Effector memory CD4-positive, alpha-beta T cell (primary cell): ENCODE measurements at regions not wholly inside any gene's neighbourhood (a gene's known extent, or its start where the extent isn't known, plus 50 kb on each side); places are given as distances from the start of the nearest gene placed in this dataset.

ENCODE experiments used
- DNase-seq, 3 donors: peaks; one replicate each; pipeline ENCODE4 v3.0.0-alpha.2; 2020
- H3K27ac ChIP-seq: 2 replicates; pipeline ENCODE4 v1.7.0; 2013; ENCODE audit warnings: mild to moderate bottlenecking, low read length, moderate library complexity; ENCODE audit not compliant: insufficient read depth, poor library complexity, severe bottlenecking
- H3K27me3 ChIP-seq: replicated peaks from 2 replicates; pipeline ENCODE4 v1.7.0; 2013; ENCODE audit warnings: mild to moderate bottlenecking, low read length; ENCODE audit not compliant: insufficient read depth, control insufficient read depth, poor library complexity, severe bottlenecking
- H3K36me3 ChIP-seq: 2 replicates; pipeline ENCODE4 v1.7.0; 2013; ENCODE audit warnings: mild to moderate bottlenecking, low read length, moderate library complexity; ENCODE audit not compliant: control insufficient read depth, insufficient read depth
- H3K4me1 ChIP-seq: 2 replicates; pipeline ENCODE4 v1.7.0; 2013; ENCODE audit warnings: low read length, mild to moderate bottlenecking; ENCODE audit not compliant: control insufficient read depth, insufficient read depth, poor library complexity, severe bottlenecking
- H3K4me3 ChIP-seq: 2 replicates; pipeline ENCODE4 v1.7.0; 2013; ENCODE audit warnings: low read length, low read depth, mild to moderate bottlenecking; ENCODE audit not compliant: insufficient read depth, poor library complexity, severe bottlenecking
- H3K9me3 ChIP-seq: 2 replicates; pipeline ENCODE4 v1.7.0; 2013; ENCODE audit warnings: mild to moderate bottlenecking, low read length, moderate library complexity; ENCODE audit not compliant: control insufficient read depth

- Histone ChIP-seq H3K36me3 (no peaks in the 10 kb centered on the region), H3K9me3 (no peaks in the 10 kb centered on the region), H3K27me3 (no peaks in the 10 kb centered on the region), H3K4me3 (no peak overlapping the region), H3K27ac (no peak overlapping the region), H3K4me1 (no peaks in the 10 kb centered on the region)
- DNase-seq, result no peak
Measured at GRCh38 chr4:89538886-89539285, 231.3 kb upstream of the GPRIN3 start.

DNA sequence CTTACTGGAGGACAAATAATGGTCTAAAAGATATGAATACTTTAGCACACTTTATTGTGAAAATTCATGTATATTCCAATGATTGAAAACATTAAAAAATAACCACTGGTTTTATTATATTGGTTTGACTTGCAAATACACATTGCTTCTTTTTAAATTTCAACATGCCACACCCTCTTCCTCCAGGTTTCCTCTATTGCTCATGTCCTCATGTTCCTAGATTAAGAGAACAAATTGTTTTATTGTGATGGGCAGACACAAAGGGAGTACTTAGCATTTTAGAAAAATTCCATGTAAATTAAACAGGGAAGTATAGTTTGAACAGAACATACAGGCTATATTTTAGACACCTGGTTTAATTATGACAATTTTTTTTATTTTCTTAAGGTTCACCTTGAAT lies 230.6 kb upstream of the GPRIN3 start:
- H3K36me3 ChIP-seq, result no peaks in the 10 kb centered on the region
- no peak overlapping the region for H3K4me3 ChIP-seq
- H3K4me1 ChIP-seq, result no peaks in the 10 kb centered on the region
- no peak for DNase-seq
- no peaks in the 10 kb centered on the region for H3K27me3 ChIP-seq
- H3K9me3 ChIP-seq, result no peaks in the 10 kb centered on the region
- no peak overlapping the region for H3K27ac ChIP-seq

DNA sequence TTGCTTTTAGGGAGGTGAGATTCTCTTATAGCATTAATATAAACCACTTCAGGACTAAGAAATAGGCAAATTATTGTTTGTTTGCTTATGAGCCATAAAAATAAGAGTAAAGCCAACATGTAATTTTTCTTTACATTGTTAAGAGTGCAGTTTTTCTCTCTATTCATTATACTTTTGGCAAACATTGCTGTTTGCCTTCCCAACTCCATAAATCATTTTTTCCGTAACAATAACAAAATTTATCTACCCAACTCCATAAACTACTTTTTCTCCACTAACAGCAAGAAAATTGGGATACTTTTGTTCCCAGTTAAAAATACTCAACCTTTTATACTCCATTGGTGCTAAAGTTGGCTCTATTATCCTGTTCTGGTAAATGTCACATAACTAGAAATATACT lies 229.7 kb upstream of the GPRIN3 start:
- Histone ChIP-seq H3K4me1 (no peaks in the 10 kb centered on the region), H3K4me3 (no peak overlapping the region), H3K27ac (no peak overlapping the region), H3K9me3 (no peaks in the 10 kb centered on the region), H3K27me3 (no peaks in the 10 kb centered on the region), H3K36me3 (no peaks in the 10 kb centered on the region)
- no peak for DNase-seq

DNA sequence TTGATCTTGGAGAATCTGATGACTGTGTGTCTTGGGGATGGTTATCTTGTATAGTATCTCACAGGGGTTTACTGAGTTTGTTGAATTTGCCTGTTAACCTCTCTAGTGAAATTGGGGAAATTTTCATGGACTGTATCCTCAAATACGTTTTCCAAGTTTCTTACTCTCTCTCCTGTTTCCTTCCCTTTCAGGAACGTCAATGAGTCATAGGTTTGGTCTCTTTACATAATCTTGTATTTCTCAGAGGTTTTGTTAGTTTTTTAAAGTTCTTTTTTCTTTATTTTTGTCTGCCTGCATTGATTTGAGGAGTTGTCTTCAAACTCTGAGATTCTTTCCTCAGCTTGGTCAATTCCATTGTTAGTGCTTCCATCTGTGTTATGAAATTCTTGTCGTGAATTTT lies 227.7 kb upstream of the GPRIN3 start:
- Histone ChIP-seq H3K9me3 (no peaks in the 10 kb centered on the region), H3K27me3 (no peaks in the 10 kb centered on the region), H3K27ac (no peak overlapping the region), H3K4me1 (no peaks in the 10 kb centered on the region), H3K36me3 (no peaks in the 10 kb centered on the region), H3K4me3 (no peak overlapping the region)
- DNase-seq, result no peak

- Histone ChIP-seq H3K4me3 (no peak overlapping the region), H3K27me3 (no peaks in the 10 kb centered on the region), H3K4me1 (no peaks in the 10 kb centered on the region)
Measured at GRCh38 chr4:89534356-89534755, 226.8 kb upstream of the GPRIN3 start.

GRCh38 chr4:89531932-89532640 lies 224.5 kb upstream of the GPRIN3 start:
- H3K36me3 ChIP-seq, result no peaks in the 10 kb centered on the region
- no peak overlapping the region for H3K4me3 ChIP-seq
- no peak overlapping the region for H3K27ac ChIP-seq
- H3K4me1 ChIP-seq, result no peaks in the 10 kb centered on the region
- H3K27me3 ChIP-seq, result no peaks in the 10 kb centered on the region
- no peaks in the 10 kb centered on the region for H3K9me3 ChIP-seq
- DNase-seq, result no peak

More at GRCh38 chr4:89534356-89534755, 226.8 kb upstream of the GPRIN3 start:
- no peaks in the 10 kb centered on the region for H3K36me3 ChIP-seq
- H3K9me3 ChIP-seq, result no peaks in the 10 kb centered on the region
- H3K27ac ChIP-seq, result no peak overlapping the region
- DNase-seq, result no peak

- DNase-seq, result no peak
- Histone ChIP-seq H3K4me1 (no peaks in the 10 kb centered on the region), H3K27ac (no peak overlapping the region), H3K9me3 (no peaks in the 10 kb centered on the region), H3K36me3 (no peaks in the 10 kb centered on the region), H3K27me3 (no peaks in the 10 kb centered on the region), H3K4me3 (no peak overlapping the region)
Measured at GRCh38 chr4:89528526-89529133, 221.0 kb upstream of the GPRIN3 start.

DNA sequence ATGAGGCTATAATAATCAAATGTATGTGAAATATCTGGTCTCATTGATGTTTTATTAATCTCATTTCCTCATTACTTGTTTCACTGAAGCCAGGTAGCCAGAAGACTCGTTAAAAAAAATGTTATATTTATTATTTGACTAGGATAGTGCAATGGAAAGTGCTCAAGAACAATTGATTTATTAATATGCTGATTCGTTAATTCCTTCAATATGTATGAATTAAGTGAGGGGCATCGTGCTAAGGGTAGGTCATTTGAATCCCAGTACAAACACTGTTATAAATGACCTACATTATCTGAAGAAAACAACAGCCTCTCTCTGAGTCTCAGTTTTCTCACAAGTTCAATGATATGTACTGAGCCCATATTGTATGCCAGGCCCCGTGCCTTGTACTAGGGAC lies 214.2 kb upstream of the GPRIN3 start:
- Histone ChIP-seq H3K27me3 (no peaks in the 10 kb centered on the region), H3K4me3 (no peak overlapping the region), H3K27ac (no peak overlapping the region), H3K9me3 (no peaks in the 10 kb centered on the region), H3K4me1 (no peaks in the 10 kb centered on the region), H3K36me3 (no peaks in the 10 kb centered on the region)
- DNase-seq, result no peak

- Histone ChIP-seq H3K27me3 (no peaks in the 10 kb centered on the region), H3K36me3 (no peaks in the 10 kb centered on the region)
Measured at GRCh38 chr4:89519771-89520320, 212.2 kb upstream of the GPRIN3 start.

DNA sequence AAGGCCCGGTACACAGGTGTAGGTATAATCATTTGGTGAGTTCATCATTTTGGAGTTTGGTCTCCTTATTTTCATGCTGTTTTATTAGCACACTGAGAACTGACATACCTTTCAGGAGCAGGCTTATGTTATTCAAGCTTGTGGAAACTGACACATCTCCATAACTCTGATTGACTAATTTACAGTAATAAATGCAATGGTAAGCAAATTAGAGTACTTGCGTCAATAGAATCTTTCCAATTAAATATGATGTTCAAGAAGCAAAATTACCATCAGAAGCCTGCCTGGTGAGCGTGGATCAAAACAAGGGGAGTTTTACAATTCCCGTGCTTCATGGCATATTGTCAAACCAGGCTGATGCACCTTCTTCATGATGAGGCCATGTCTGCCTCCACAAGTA lies 210.7 kb upstream of the GPRIN3 start:
- H3K9me3 ChIP-seq, result no peaks in the 10 kb centered on the region
- H3K4me3 ChIP-seq, result no peak overlapping the region
- no peaks in the 10 kb centered on the region for H3K4me1 ChIP-seq
- no peak overlapping the region for H3K27ac ChIP-seq
- H3K27me3 ChIP-seq, result no peaks in the 10 kb centered on the region
- no peak for DNase-seq
- H3K36me3 ChIP-seq, result no peaks in the 10 kb centered on the region

More at GRCh38 chr4:89519771-89520320, 212.2 kb upstream of the GPRIN3 start:
- Histone ChIP-seq H3K9me3 (no peaks in the 10 kb centered on the region), H3K4me3 (no peak overlapping the region), H3K4me1 (no peaks in the 10 kb centered on the region), H3K27ac (no peak overlapping the region)
- no peak for DNase-seq
